Keratinocyte (primary cell): ENCODE measurements at regions not wholly inside any gene's neighbourhood (a gene's known extent, or its start where the extent isn't known, plus 50 kb on each side); places are given as distances from the start of the nearest gene placed in this dataset.
A peak's percentile ranks its signal among the peaks of the same experiment; 100 is the strongest.

Experiments
- DNase-seq: peaks from one replicate; pipeline ENCODE4 v3.0.0-alpha.2; 2011; ENCODE audit warnings: low read depth, missing footprints, low spot score
- FAIRE-seq: peaks from 2 replicates; lab custom pipeline; 2011; peaks lifted over from hg19 to GRCh38; lab: Jason Lieb, UNC
- H2AFZ ChIP-seq: 2 replicates; pipeline ENCODE4 v1.6.0; 2012; ENCODE audit warnings: low read length, control low read depth, inconsistent platforms; ENCODE audit not compliant: control insufficient read depth
- H3K27ac ChIP-seq: 2 replicates; pipeline ENCODE4 v1.5.1; 2011; ENCODE audit warnings: low read length; ENCODE audit not compliant: control insufficient read depth, insufficient read depth
- H3K27me3 ChIP-seq: 3 replicates; pipeline ENCODE4 v1.6.0; 2011; ENCODE audit warnings: low read length; ENCODE audit not compliant: control insufficient read depth, insufficient read depth; ENCODE audit errors: extremely low read depth
- H3K36me3 ChIP-seq, 2 experiments: 2 replicates in 1 of 2; 3 replicates in 1 of 2; pipeline ENCODE4 v1.5.1; 2011; ENCODE audit warnings: low read length in 2 of 2, mild to moderate bottlenecking in 1 of 2; ENCODE audit not compliant: control insufficient read depth in 2 of 2, insufficient read depth in 2 of 2; ENCODE audit errors: extremely low read depth in 1 of 2
- H3K4me1 ChIP-seq: 3 replicates; pipeline ENCODE4 v1.5.1; 2011; ENCODE audit warnings: low read length; ENCODE audit not compliant: control insufficient read depth, insufficient read depth; ENCODE audit errors: extremely low read depth
- H3K4me2 ChIP-seq: 3 replicates; pipeline ENCODE4 v1.6.0; 2011; ENCODE audit warnings: low read depth, low read length; ENCODE audit not compliant: control insufficient read depth, insufficient read depth; ENCODE audit errors: extremely low read depth
- H3K4me3 ChIP-seq, 3 experiments: fragments of 200-600 bp in 1 of 3; sonication (generic) in 1 of 3; 2 replicates in 2 of 3; 3 replicates in 1 of 3; pipeline ENCODE4 v1.5.1; 2011 to 2016; ENCODE audit warnings: low read length in 3 of 3, mild to moderate bottlenecking in 3 of 3, control low read depth in 2 of 3, inconsistent platforms in 1 of 3, low read depth in 1 of 3, mixed read lengths in 1 of 3, mixed run types in 1 of 3, moderate library complexity in 1 of 3; ENCODE audit not compliant: control insufficient read depth in 2 of 3, insufficient read depth in 2 of 3; ENCODE audit errors: extremely low read depth in 1 of 3
- H3K79me2 ChIP-seq: 2 replicates; pipeline ENCODE4 v1.6.0; 2012; ENCODE audit warnings: low read length; ENCODE audit not compliant: control insufficient read depth, insufficient read depth
- H3K9ac ChIP-seq: 3 replicates; pipeline ENCODE4 v1.6.0; 2011; ENCODE audit warnings: low read length; ENCODE audit not compliant: control insufficient read depth, insufficient read depth; ENCODE audit errors: extremely low read depth
- H3K9me1 ChIP-seq: 3 replicates; pipeline ENCODE4 v1.6.0; 2011; ENCODE audit warnings: low read length; ENCODE audit not compliant: control insufficient read depth, insufficient read depth; ENCODE audit errors: extremely low read depth
- H3K9me3 ChIP-seq: 2 replicates; pipeline ENCODE4 v1.5.1; 2012; ENCODE audit warnings: low read depth, low read length; ENCODE audit not compliant: control insufficient read depth
- H4K20me1 ChIP-seq: 3 replicates; pipeline ENCODE4 v1.6.0; 2011; ENCODE audit warnings: low read length; ENCODE audit not compliant: control insufficient read depth, insufficient read depth; ENCODE audit errors: extremely low read depth
- EZH2 ChIP-seq: IDR thresholded peaks from one replicate; pipeline ENCODE4 v1.6.1; 2012; ENCODE audit warnings: inconsistent platforms, mild to moderate bottlenecking, low read length, moderate library complexity
- dilution Hi-C: fragments of 300-500 bp; cut with MboI; formaldehyde crosslinking; loops from one replicate; pipeline ENCODE4 v1.7.0; 2020; ENCODE audit warnings: low sequenced_read_pairs; ENCODE audit not compliant: extremely low pct_ligation_motif_present
- TF ChIP-seq, protein P1 (sequence below), 3 experiments: IDR thresholded peaks in 1 of 3; conservative IDR thresholded peaks in 1 of 3; optimal IDR thresholded peaks in 1 of 3; 2 replicates in 2 of 3; 3 replicates in 1 of 3; pipeline versions ENCODE3 to v1.5.1; 2011; ENCODE audit warnings: low read length in 3 of 3, mild to moderate bottlenecking in 3 of 3, moderate library complexity in 2 of 3, control low read depth in 1 of 3, inconsistent platforms in 1 of 3; ENCODE audit not compliant: insufficient read depth in 2 of 3; ENCODE audit errors: extremely low read depth in 1 of 3

DNA sequence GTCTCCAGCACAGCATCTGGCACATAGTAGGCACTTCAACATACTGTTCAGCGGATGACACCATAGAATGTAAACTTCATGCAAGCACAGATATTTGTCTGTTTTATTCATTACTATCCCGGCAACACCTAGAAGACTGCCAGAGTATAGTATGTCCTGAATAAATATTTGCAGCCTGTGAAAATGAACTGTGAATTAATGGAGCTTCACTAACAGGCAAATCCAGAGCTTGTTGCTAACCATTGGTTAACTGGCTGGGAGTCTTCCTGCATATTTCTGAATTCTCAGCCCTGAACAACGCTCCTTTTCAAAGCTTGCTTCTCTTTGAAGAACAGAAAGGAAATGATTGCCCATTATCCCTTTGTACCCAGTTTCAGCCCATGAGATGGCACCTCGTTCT is 243.3 kb upstream of the CRY1 start:
- H3K9me1 ChIP-seq: no peaks in the 10 kb centered on the region
- H2AFZ ChIP-seq: no peak overlapping the region
- H3K27ac ChIP-seq: peak overlapping the region; percentile 51
- H3K9me3 ChIP-seq: no peaks in the 10 kb centered on the region
- peaks cover 4% of the 10 kb centered on the region for H3K79me2 ChIP-seq
- no peak overlapping the region for H3K9ac ChIP-seq
- peaks cover 29% of the 10 kb centered on the region for H3K4me1 ChIP-seq
- DNase-seq: no peak
- peak overlapping the region; percentile 53 for H3K4me2 ChIP-seq
- TF ChIP-seq, protein P1, sequence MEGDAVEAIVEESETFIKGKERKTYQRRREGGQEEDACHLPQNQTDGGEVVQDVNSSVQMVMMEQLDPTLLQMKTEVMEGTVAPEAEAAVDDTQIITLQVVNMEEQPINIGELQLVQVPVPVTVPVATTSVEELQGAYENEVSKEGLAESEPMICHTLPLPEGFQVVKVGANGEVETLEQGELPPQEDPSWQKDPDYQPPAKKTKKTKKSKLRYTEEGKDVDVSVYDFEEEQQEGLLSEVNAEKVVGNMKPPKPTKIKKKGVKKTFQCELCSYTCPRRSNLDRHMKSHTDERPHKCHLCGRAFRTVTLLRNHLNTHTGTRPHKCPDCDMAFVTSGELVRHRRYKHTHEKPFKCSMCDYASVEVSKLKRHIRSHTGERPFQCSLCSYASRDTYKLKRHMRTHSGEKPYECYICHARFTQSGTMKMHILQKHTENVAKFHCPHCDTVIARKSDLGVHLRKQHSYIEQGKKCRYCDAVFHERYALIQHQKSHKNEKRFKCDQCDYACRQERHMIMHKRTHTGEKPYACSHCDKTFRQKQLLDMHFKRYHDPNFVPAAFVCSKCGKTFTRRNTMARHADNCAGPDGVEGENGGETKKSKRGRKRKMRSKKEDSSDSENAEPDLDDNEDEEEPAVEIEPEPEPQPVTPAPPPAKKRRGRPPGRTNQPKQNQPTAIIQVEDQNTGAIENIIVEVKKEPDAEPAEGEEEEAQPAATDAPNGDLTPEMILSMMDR (optimal IDR thresholded peaks at IDR 0.05 in 1 of 3, IDR thresholded peaks at IDR 0.05 in 1 of 3, conservative IDR thresholded peaks at IDR 0.05 in 1 of 3; ENCODE audit: extremely low read depth in 1 of 3, insufficient read depth in 2 of 3, low read length in 3 of 3): no peak
- TF ChIP-seq EZH2: no peak
- H4K20me1 ChIP-seq: no peaks in the 10 kb centered on the region
- no peak overlapping the region for H3K4me3 ChIP-seq
- no peaks in the 10 kb centered on the region for H3K36me3 ChIP-seq
- H3K27me3 ChIP-seq: no peaks in the 10 kb centered on the region
- dilution Hi-C loops: no loop called here
- no peak for FAIRE-seq

DNA sequence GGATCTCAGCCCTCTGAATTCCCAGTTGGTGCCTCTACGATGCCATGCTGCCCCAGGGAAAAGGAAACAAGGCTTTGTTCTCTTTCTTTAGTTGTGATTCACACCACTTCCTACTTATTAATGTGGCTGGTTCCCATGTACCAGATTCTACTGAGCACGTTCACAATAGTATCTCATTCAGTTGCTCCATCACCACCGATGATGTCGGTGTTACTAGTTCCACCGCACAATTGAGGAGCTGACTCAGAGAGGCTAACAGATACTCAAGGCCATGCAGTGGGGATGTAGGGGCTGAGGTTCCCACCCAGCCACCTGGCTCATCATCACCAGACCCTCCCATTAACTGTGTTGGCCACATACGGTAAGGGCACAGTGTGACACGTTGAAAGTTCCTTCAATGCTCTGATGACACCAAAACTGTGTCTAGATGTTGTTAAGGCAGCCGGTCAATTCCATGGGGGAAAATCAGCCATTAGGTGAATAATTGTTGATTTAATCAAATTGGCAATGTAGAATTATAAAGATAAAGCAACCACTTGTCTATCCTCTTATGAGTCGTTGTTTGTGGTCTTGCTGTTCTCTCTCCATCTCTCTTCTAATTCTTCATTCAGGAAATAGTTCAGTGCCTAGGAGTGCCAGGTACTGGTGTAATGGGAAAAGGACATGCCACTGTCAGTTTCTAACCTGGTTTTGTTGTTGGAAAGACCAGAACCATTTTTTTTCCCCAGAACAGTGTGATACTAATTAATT is 244.2 kb upstream of the CRY1 start:
- H3K9me3 ChIP-seq: no peaks in the 10 kb centered on the region
- peak overlapping the region; percentile 53 for H3K4me2 ChIP-seq
- H3K27ac ChIP-seq: peak overlapping the region; percentile 70
- no peak overlapping the region for H2AFZ ChIP-seq
- TF ChIP-seq EZH2: no peak
- TF ChIP-seq, protein P1 (optimal IDR thresholded peaks at IDR 0.05 in 1 of 3, IDR thresholded peaks at IDR 0.05 in 1 of 3, conservative IDR thresholded peaks at IDR 0.05 in 1 of 3; ENCODE audit: extremely low read depth in 1 of 3, insufficient read depth in 2 of 3, low read length in 3 of 3): no peak
- H3K9me1 ChIP-seq: no peaks in the 10 kb centered on the region
- no peaks in the 10 kb centered on the region for H3K27me3 ChIP-seq
- peak; percentile 99 for FAIRE-seq
- H4K20me1 ChIP-seq: no peaks in the 10 kb centered on the region
- peak overlapping the region; percentile 31 for H3K9ac ChIP-seq
- dilution Hi-C loops: no loop called here
- no peak overlapping the region for H3K4me3 ChIP-seq
- no peaks in the 10 kb centered on the region for H3K36me3 ChIP-seq
- H3K79me2 ChIP-seq: peaks cover 4% of the 10 kb centered on the region
- DNase-seq: no peak
- H3K4me1 ChIP-seq: peaks cover 26% of the 10 kb centered on the region
